SK-N-SH (cell line): ENCODE measurements at regions not wholly inside any gene's neighbourhood (a gene's known extent, or its start where the extent isn't known, plus 50 kb on each side); places are given as distances from the start of the nearest gene placed in this dataset.

Experiments used
- FOXM1 ChIP-seq: IDR thresholded peaks from 2 replicates; pipeline ENCODE4 v1.4.0; 2012; ENCODE audit warnings: low read depth, mild to moderate bottlenecking
- JUND ChIP-seq: IDR thresholded peaks from 2 replicates; pipeline ENCODE4 v1.4.0; 2012
- MXI1 ChIP-seq: IDR thresholded peaks from 2 replicates; pipeline ENCODE4 v1.6.1; 2012; ENCODE audit warnings: mild to moderate bottlenecking, low read depth, low read length, improper control_type of control experiment
- TF ChIP-seq, protein P1 (sequence below): fragments of 200-600 bp; sonication (generic); IDR thresholded peaks from 2 replicates; pipeline ENCODE4 v1.6.1; 2017; ENCODE audit warnings: antibody characterized with exemption, mild to moderate bottlenecking, moderate library complexity
- TF ChIP-seq, protein P2 (sequence below): fragments of 150-350 bp; IDR thresholded peaks from 2 replicates; pipeline ENCODE4 v1.6.1; 2016; ENCODE audit warnings: mild to moderate bottlenecking, low read depth, low read length

DNA sequence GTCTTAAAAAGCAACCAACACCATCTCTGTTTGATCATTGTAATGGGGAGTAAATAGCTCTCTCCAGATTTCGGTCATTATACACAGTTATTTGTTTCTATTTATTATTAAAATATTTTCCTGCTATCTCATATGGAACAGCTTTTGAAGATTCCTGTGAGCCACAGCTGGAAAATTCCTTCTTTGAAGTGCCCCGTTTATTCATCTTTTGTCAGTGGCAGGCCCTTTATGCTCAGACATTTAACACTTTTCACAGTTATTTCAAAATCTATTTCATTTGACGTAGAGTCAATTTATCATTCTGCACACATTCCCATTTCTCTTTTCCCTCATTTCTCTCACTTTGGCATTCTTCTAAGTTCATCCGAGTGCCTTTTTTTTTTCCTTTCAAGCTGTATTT is 245.9 kb upstream of the ELAC2 start:
- TF ChIP-seq, protein P1, sequence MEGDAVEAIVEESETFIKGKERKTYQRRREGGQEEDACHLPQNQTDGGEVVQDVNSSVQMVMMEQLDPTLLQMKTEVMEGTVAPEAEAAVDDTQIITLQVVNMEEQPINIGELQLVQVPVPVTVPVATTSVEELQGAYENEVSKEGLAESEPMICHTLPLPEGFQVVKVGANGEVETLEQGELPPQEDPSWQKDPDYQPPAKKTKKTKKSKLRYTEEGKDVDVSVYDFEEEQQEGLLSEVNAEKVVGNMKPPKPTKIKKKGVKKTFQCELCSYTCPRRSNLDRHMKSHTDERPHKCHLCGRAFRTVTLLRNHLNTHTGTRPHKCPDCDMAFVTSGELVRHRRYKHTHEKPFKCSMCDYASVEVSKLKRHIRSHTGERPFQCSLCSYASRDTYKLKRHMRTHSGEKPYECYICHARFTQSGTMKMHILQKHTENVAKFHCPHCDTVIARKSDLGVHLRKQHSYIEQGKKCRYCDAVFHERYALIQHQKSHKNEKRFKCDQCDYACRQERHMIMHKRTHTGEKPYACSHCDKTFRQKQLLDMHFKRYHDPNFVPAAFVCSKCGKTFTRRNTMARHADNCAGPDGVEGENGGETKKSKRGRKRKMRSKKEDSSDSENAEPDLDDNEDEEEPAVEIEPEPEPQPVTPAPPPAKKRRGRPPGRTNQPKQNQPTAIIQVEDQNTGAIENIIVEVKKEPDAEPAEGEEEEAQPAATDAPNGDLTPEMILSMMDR: no peak
- TF ChIP-seq JUND (no peak), FOXM1 (no peak), MXI1 (no peak)
- TF ChIP-seq, protein P2, sequence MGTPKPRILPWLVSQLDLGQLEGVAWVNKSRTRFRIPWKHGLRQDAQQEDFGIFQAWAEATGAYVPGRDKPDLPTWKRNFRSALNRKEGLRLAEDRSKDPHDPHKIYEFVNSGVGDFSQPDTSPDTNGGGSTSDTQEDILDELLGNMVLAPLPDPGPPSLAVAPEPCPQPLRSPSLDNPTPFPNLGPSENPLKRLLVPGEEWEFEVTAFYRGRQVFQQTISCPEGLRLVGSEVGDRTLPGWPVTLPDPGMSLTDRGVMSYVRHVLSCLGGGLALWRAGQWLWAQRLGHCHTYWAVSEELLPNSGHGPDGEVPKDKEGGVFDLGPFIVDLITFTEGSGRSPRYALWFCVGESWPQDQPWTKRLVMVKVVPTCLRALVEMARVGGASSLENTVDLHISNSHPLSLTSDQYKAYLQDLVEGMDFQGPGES: no peak
